Fibroblast of lung (primary cell): ENCODE measurements at regions not wholly inside any gene's neighbourhood (a gene's known extent, or its start where the extent isn't known, plus 50 kb on each side); places are given as distances from the start of the nearest gene placed in this dataset.

Experiments
- EZH2 ChIP-seq: IDR thresholded peaks from 2 replicates; pipeline ENCODE4 v1.5.1; 2012; ENCODE audit warnings: low read length, control low read depth, mild to moderate bottlenecking; ENCODE audit errors: missing control alignments
- TF ChIP-seq, protein P1 (sequence below), 2 donors: IDR thresholded peaks in 1 of 2; conservative IDR thresholded peaks in 1 of 2; 1 replicate in 1 of 2; 2 replicates in 1 of 2; pipeline ENCODE4 v1.5.1; 2011 to 2012; ENCODE audit warnings: low read length in 2 of 2, control low read depth in 1 of 2, inconsistent platforms in 1 of 2, low read depth in 1 of 2, mild to moderate bottlenecking in 1 of 2

GRCh38 chr12:67855103-67855502, 134.1 kb upstream of the IFNG-AS1 start:
- TF ChIP-seq, protein P1, sequence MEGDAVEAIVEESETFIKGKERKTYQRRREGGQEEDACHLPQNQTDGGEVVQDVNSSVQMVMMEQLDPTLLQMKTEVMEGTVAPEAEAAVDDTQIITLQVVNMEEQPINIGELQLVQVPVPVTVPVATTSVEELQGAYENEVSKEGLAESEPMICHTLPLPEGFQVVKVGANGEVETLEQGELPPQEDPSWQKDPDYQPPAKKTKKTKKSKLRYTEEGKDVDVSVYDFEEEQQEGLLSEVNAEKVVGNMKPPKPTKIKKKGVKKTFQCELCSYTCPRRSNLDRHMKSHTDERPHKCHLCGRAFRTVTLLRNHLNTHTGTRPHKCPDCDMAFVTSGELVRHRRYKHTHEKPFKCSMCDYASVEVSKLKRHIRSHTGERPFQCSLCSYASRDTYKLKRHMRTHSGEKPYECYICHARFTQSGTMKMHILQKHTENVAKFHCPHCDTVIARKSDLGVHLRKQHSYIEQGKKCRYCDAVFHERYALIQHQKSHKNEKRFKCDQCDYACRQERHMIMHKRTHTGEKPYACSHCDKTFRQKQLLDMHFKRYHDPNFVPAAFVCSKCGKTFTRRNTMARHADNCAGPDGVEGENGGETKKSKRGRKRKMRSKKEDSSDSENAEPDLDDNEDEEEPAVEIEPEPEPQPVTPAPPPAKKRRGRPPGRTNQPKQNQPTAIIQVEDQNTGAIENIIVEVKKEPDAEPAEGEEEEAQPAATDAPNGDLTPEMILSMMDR (conservative IDR thresholded peaks at IDR 0.05 in 1 of 2, IDR thresholded peaks at IDR 0.05 in 1 of 2; ENCODE audit: low read depth in 1 of 2, low read length in 2 of 2), result no peak
- no peak for TF ChIP-seq EZH2
